HG03060 (cell line): ENCODE measurements at regions not wholly inside any gene's neighbourhood (a gene's known extent, or its start where the extent isn't known, plus 50 kb on each side); places are given as distances from the start of the nearest gene placed in this dataset.

Experiments used
- ATAC-seq: cut with Tn5 transposase; IDR thresholded peaks from one replicate; pipeline ENCODE4 v1.9.1; 2021; ENCODE audit warnings: low read depth, moderate number of reproducible peaks; ENCODE audit not compliant: unreplicated experiment

- ATAC-seq = no peak
These were observed 251.1 kb upstream of the PIK3C3 start for GRCh38 chr18:41703744-41704530.

- no peak for ATAC-seq
These were observed 254.6 kb upstream of the PIK3C3 start for GRCh38 chr18:41700416-41700815.

DNA sequence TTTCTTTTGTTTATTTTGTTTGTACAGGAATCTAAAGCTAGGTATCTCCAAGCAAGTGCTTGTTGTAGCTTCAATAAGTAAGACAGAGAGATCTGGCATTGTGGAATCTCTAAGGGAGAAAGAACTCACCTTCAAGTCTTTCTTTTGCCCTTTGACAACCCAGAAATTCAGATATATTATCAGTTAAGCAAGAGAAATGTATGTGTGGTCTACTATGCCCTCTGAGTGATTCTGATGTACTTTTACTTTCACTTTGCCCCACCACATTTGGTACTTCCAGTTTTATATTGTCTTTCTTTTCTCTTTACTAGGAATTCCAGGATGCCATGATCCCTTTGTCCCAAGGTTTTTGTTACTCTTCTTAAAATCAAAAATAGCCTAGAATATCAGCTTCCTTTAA, 259.6 kb upstream of the PIK3C3 start:
- ATAC-seq = no peak

DNA sequence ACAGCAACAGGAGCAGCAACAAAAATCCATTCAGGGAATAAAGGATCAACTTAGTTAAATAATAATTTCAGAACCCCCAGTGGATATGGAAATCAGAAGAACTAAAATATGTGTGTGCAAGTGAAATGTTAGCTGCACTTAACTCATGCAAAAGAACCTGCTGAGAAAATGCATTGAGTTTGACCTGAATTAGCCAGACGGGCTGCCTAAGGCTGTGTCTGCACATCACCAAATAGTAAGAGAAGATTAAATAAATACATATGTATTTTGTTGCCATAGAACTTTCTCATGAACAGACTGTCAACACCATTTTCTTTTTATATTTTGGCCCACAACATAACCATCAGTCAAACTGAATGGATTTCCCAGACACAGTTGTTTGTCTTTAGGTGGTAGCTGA, 262.0 kb upstream of the PIK3C3 start:
- ATAC-seq = no peak

DNA sequence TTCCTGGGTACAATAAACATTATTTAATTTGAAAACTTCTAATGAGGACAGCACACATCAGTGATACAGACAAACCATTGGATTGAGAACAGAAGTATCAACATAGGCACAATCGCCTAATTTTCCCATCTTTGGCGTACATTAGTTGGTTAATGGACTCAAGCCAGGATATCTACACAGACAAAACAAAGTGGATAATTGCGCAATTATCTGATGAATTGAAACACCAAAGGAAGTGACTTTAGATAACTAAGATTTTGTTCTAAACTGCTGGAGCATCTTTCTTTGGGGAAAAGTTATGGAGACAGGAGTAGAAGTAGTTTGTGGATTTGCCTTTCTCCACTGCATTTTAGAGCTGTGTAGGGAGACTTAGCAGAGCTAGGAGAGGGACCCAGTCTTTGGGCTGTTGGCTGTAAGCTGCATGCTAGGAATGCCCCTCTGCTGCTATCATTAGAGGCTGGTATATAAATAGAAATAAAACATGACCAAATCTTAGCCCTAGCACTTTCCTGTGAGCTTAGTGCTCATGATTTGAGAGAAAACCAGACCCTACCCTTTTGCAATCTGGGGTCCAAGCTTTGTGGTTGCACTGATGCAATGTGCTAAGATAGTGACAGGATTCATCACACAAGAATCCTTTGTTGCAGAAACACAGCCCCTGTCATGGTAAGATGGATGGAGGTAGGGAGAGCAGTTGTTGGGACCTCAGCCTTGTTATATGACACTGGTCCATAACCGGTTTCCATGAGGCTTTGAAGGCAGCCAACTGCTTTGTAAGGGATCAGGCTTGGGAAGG, 264.5 kb upstream of the PIK3C3 start:
- no peak for ATAC-seq

- ATAC-seq = no peak
These were observed 267.9 kb upstream of the PIK3C3 start for GRCh38 chr18:41687138-41687537.

GRCh38 chr18:41681138-41681880, 273.7 kb upstream of the PIK3C3 start:
- ATAC-seq = no peak

- ATAC-seq = no peak
These were observed 280.5 kb upstream of the PIK3C3 start for GRCh38 chr18:41674506-41674905.

GRCh38 chr18:41666231-41666630, 288.8 kb upstream of the PIK3C3 start:
- no peak for ATAC-seq

GRCh38 chr18:41665210-41665609, 289.8 kb upstream of the PIK3C3 start:
- no peak for ATAC-seq

DNA sequence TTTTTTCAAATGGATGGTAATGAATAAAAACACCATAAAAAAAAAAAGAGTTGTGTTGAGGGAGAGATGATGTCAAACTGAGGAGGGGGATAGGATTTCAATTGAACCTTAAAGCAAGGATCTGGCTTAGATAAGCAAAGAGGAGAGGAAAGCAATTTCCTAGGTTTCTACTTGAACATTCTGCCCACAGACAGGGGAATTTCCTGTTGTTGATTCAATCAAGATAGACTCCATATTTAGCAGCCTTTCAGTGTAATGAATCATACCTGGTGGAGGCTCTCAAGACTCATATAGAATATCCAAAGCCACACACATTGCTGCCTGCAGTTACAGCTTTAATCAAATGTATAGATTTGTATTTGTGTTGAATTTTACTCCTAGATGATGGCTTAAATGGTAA, 294.4 kb upstream of the PIK3C3 start:
- no peak for ATAC-seq

DNA sequence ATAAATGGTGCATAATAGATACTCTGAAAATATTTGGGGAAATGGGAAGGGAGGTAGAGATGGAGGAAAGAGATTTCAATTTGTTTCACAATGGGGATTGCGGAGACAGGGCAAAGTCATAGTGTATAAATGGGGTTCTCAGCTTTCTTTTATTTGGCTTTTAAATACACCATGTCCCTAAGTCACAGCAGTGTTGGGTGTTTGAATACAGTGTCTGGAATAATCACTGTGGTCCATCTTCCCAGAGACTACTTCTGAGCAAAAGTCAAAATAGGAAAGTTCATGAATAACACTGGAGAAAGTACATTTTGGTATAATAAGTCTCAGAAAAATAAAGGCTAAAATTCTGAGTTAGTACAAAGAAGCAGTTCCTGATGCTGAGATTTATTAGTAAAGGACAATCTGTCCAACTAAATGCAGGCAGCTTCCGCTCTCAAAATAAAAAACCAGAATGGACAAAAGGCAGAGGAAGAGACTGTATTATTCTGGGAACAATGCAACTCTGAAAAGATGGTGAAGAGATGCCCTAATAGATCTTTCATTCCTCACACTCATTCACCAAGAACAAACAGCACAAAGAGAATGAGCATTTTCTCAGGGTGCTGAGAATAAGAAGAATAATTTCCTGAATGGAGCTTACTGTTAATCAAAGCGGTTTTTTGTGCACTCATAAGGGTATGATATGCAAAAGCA, 295.4 kb upstream of the PIK3C3 start:
- no peak for ATAC-seq

GRCh38 chr18:41657189-41657588, 297.8 kb upstream of the PIK3C3 start:
- no peak for ATAC-seq

DNA sequence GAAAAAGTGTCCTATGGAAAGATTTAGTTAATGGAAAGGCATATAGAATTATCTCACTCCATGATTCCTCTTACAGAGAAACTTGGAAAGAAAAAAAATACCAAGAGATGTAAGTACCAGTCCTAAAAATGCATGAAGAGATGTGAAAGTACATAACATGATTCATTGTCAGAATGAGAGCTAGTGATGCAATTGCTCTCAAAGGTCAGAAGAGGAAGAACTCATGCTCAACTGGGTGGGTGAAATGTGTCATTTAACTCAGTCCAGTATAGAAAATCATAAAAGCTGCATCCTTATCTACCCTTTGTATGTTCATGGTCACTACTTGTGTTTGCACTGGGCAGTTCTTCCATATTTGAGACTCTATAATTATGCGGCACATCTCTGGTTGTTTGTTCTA, 300.0 kb upstream of the PIK3C3 start:
- ATAC-seq = no peak

DNA sequence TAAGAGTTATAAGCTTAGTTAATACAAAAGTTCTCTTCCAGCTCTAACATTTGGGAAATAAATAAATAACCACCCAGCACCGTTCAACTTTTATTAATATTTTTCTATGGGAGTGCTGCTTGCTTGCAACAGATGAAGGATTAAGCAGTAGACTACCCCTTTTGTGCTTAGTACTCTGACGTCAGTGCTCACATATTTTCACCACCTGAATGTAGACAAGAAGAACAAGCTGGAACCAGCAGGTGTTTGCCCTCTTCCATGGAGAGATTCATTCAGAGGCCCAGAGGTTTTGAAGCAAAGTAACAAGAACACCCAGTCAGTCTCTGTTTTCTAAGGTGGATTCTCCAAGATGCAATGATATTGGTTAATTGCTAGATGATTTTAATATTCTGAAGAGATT, 307.1 kb upstream of the PIK3C3 start:
- no peak for ATAC-seq

DNA sequence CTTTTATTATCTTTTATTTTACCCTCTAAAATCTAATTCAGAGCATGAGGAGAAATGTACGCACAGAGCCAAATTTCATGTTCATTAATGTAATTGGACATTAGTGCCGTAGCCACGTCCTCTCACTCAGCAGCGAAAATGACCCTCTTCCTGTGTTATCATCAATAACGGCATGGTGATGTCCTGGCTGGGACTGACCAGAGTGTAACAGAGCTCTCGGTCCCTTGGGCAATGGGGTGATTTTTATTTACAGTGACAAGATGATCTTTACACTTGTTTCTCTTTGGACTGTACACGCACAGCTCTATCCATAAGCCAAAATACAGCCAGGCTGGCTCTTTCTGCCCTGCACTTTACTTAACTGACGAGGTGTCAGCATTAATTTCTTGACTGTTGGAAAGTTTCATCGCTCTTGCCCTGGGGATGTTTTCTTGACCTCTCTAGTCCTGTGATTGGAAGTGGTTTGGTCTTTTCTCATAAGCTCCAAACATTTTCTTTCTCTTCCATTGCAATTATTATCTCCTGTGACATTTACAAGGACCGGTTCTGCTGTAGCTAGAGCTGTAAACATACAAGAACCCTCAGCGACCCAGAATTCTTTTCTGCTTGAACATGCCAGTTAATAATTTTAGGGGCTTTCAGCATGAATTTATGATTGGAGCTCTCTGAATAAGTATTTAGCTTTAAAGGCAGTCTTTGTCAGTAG, 308.0 kb upstream of the PIK3C3 start:
- no peak for ATAC-seq

DNA sequence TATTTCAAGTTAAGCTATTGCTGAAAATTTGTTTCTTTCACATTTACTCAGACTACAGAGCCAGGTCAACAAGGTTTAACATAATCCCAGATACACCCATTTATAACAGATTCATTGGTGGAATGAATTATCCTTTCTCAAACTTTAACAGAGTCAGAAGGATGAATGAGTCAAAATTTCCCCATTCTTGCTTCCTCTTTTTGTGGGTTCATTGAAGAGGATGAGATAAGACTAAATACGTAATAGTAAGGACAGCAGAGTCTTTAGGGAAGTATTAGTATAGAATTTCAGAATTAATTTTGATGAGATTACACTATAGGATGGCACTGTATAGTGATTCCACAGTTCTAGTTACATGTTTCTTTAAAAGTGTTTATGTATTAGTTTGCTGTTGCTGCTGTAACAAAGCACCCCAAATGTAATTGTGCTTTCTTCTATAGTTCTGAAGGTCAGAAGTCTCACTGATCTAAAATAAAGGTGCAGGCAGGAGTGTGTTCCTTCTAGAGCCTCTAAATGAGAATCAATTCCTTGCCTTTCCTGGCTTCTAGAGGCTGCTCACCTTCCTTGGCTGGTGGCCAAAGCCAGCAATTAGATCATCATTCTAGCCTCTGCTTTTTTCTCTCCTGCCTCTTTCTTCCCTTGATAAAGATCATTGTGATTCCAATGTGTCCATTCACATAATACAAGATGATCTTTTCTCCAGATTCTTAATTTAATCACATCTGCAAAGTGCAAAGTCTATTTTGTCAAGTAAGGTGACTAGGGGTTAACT, 309.3 kb upstream of the PIK3C3 start:
- ATAC-seq = no peak

- ATAC-seq = no peak
These were observed 310.6 kb upstream of the PIK3C3 start for GRCh38 chr18:41644466-41644865.

DNA sequence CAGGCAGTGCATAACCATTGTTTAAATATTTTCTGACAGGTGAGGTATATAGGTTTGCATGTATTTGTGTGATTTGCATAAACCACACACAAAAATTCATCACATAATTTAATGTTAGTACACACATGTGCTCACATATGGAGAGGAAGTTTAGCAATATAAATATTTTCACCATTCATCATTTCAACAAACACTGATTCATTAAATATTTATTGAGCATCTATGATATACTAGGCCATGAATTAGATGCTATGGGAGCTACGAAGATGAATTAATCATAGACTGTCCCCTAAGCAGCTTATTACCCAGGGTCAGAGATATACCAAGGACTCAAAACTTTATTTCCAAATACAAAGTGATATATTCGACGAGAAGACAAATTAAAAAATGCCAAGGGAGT, 311.6 kb upstream of the PIK3C3 start:
- ATAC-seq = no peak
